Hematopoietic multipotent progenitor cell treated with erythropoietin and hydrocortisone succinate and interleukin-3 and kit ligand, for 8 days (in vitro differentiated cells): ENCODE measurements at regions not wholly inside any gene's neighbourhood (a gene's known extent, or its start where the extent isn't known, plus 50 kb on each side); places are given as distances from the start of the nearest gene placed in this dataset.

Experiments used
- DNase-seq: peaks from one replicate; pipeline ENCODE4 v3.0.0-alpha.2; 2015

GRCh38 chr12:94033101-94033500, 115.3 kb upstream of the PLXNC1 start:
- DNase-seq, result no peak

- no peak for DNase-seq
These were observed 114.6 kb upstream of the PLXNC1 start for GRCh38 chr12:94033784-94034183.

- no peak for DNase-seq
These were observed 110.9 kb upstream of the PLXNC1 start for GRCh38 chr12:94037444-94037843.

DNA sequence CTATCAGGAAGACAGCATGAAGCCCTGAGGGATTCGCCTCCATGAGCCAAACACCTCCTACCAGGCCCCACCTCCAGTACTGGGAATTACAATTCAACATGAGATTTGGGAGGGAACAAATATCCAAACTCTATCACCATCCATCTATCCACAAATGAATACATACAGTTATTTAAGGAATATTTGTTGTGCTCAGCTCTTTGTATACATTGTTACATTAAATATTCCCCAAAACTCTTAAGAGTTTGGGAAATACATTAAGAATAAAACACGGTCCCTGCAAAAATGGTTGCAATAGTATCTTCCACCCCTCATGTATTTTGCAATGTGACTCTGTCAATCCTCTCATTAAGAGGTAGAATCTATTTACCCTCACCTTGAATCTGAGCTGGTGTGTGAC, 109.8 kb upstream of the PLXNC1 start:
- no peak for DNase-seq

GRCh38 chr12:94039199-94039840, 109.1 kb upstream of the PLXNC1 start:
- DNase-seq, result no peak

GRCh38 chr12:94039914-94040313, 108.5 kb upstream of the PLXNC1 start:
- peak; percentile 11 for DNase-seq

DNA sequence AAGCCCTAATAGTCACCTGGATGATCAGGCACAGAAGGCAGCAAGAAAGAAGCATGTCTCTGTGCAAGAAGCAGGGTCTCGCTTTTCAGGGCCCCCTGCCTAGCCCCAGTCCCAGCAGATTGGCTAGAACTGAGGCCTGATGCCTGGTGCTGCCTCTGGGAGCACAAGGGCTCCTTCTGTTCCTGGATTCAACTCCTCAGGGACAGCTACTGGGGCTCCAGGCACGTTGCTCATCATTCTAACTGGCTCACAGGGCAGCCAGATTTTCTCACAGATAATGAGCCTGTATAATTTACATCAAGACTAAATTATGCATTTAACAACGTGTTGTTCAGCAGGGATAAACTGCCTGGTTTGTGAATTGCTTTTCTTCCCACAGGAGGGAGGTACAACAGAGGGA, 106.5 kb upstream of the PLXNC1 start:
- DNase-seq, result no peak

DNA sequence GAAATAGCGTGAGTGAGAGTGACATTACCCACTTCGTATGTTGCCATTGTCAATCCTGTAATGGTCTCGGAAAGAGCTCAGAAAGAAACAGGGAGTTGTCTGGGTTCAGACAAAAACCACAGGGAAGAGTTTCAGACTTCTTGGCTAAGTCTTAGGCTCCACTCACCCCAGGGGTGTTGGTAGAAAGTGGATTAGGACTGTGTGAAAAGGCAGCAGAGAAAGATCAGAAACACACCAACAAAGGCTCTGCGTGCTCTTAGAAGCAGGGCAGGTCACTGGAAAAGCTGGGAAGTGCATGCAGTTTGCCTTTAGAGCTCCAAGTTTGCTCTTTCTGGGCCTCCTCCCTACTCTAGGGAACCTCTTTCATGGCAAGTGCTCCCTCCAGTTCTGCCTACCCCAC, 106.1 kb upstream of the PLXNC1 start:
- no peak for DNase-seq

DNA sequence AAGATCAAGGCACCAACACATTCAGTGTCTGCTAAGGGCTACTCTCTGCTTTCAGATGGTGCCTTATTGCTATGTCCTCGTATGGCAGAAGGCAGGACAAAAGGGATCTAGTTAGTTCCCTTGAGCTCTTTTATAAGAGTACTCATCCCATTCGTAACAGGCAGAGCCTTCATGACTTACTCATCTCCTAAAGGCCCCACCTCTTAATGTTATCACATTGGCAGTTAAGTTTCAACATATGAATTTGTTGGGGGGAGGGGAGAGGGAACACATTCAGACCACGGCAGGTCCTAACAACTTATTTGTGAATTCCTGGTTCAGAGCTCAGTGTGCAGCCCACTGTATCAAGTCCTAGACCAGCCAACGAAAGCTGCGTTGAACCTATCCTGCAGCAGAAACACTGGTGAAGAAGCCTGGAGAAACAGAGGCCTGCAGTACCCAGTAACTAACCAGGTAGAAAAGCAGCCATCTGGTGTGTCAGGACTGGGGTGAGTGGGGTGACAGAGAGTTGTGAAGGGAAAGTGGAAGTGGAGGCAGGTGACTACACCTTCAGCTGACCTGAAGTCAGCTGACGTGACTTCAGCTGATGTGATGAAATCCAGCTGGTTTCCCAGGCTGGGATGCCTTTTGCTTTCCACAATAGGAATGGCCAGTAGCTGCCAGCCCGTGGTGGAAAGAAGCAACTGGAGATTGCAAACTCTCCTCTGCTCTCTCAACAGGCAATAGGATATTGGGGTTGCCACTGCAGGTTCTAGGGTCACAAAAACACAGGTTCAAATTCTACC, 101.6 kb upstream of the PLXNC1 start:
- peak; percentile 14 for DNase-seq

DNA sequence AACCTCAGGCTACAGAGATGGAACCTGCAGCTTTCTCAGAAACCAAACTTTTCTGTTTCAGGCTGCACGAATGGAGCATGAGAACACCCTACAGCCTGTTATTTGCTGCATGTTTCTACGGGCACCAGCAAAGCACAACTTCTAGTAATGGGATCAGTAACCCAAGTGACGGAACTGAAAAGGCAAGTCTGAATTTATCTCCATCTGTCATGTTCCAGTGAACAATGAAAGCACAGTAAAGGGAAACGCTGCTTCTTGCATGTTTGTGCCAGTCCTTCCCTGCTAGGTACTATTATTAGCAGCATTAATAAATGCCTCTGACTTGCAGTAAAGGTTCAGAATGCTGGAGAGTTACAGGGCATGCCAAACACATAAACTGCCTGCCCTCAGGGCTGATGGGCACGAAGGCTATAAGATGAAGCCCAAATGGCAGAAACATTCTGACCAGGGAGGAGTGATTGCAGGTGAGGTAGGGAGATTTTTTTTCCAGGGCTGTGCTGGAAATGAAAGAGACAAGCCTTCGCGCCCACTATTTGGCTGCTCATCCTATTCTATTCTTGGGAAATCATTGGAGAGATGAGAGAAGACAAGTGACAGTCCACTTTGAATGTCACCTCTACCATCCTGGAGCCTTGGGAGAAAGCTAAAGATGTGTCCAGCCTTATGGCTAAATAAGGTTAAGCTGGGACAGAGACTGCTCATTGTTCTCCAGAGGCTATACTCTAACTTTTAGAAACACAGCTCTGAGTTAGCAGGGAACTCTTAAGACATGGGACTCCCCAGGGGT, 100.4 kb upstream of the PLXNC1 start:
- DNase-seq, result no peak

- peak; percentile 3 for DNase-seq
These were observed 99.6 kb upstream of the PLXNC1 start for GRCh38 chr12:94048757-94049156.

DNA sequence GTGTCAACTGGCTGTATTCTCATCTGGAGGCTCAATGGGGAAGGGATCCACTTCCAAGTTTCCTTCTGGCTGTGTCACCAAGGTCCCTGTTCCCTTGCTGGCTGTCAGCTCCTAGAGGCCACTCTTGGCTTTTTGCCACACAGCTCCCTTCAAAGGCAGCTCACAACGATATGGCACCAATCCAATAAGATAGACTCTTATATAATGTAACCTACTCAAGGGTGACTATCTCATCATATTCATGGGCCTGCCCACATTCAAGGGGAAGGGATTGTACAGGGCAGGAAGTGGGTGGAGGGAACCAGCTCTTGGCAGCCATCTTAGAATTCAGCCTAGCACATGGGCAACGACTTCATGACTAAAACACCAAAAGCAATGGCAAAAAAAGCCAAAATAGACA, 98.7 kb upstream of the PLXNC1 start:
- DNase-seq, result peak; percentile 77

DNA sequence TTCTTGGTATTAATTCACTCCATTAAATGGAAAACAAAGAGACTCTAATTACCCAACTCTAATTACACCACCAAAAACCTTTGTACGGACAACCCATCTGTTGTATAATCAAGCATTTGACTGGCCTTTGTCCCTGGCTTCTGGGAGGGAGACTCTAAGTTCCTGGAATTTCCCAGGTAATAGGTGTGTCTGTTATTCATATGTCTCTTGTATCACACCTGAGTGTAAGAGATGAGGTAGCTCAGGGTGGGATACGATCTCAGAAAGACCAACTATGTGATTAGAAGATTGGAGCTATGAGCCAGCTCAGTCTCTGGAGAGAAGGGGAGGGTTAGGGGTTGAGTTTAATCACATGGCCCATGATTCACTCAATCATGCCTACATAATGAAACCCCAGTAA, 94.7 kb upstream of the PLXNC1 start:
- DNase-seq, result no peak

GRCh38 chr12:94055528-94055927, 92.8 kb upstream of the PLXNC1 start:
- no peak for DNase-seq

- DNase-seq, result no peak
These were observed 91.8 kb upstream of the PLXNC1 start for GRCh38 chr12:94056419-94057158.

- no peak for DNase-seq
These were observed 90.9 kb upstream of the PLXNC1 start for GRCh38 chr12:94057262-94058151.

- DNase-seq, result no peak
These were observed 88.7 kb upstream of the PLXNC1 start for GRCh38 chr12:94059394-94060368.

GRCh38 chr12:94062194-94062593, 86.2 kb upstream of the PLXNC1 start:
- DNase-seq, result no peak

DNA sequence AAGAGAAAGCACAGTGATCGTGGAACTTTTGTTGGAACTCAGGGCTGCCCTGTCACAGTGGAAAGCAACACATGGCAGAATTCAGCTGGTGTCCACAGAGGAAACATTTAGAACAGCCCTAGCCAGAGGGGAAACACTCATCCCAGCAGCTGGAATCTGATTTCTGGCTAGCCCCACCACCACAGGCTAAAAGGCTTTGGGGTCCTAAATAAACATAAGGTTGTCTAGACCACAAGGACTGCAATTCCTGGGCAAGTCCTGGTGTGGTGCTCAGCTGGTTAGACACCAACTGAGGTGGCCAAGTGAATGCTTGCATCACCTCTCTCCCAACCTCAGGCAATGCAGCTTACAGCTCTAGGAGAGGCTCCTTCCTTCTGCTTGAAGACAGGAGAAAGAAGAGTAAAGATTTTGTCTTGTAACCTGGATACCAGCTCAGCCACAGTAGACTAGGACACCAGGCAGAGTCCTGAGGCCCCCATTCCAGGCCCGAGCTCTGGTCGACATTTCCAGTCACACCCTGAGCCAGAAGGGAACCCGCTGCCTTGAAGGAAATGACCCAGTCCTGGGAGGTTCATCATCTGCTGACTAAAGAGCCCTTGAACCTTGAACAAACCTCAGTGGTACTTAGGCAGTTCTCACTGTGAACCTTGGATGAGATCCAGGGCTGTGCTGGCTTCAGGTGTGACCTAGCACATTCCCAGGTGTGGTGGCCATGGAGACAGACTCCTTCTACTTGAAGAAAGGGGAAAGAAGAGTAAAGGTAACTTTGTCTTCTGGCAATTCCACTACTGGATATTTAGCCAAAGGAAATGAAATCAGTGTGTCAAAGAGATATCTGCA, 85.4 kb upstream of the PLXNC1 start:
- no peak for DNase-seq

GRCh38 chr12:94070520-94070919, 77.9 kb upstream of the PLXNC1 start:
- no peak for DNase-seq
